Kidney epithelial cell (primary cell): ENCODE measurements at regions not wholly inside any gene's neighbourhood (a gene's known extent, or its start where the extent isn't known, plus 50 kb on each side); places are given as distances from the start of the nearest gene placed in this dataset.

ENCODE experiments used
- DNase-seq: peaks from one replicate; pipeline ENCODE4 v3.0.0-alpha.2; 2010; ENCODE audit warnings: low read depth
- H3K27me3 ChIP-seq: 2 replicates; pipeline ENCODE4 v1.6.0; 2011; ENCODE audit warnings: low read length; ENCODE audit not compliant: control insufficient read depth, insufficient read depth
- H3K36me3 ChIP-seq: 2 replicates; pipeline ENCODE4 v1.5.1; 2011; ENCODE audit warnings: low read length; ENCODE audit not compliant: control insufficient read depth, insufficient read depth
- H3K4me3 ChIP-seq: 2 replicates; pipeline ENCODE4 v1.5.1; 2011; ENCODE audit warnings: low read depth, mild to moderate bottlenecking, control low read depth, low read length
- TF ChIP-seq, protein P1 (sequence below): IDR thresholded peaks from 2 replicates; pipeline ENCODE4 v1.5.1; 2011; ENCODE audit warnings: mild to moderate bottlenecking, moderate library complexity, low read length, control low read depth, inconsistent platforms; ENCODE audit not compliant: insufficient read depth, poor library complexity, severe bottlenecking

DNA sequence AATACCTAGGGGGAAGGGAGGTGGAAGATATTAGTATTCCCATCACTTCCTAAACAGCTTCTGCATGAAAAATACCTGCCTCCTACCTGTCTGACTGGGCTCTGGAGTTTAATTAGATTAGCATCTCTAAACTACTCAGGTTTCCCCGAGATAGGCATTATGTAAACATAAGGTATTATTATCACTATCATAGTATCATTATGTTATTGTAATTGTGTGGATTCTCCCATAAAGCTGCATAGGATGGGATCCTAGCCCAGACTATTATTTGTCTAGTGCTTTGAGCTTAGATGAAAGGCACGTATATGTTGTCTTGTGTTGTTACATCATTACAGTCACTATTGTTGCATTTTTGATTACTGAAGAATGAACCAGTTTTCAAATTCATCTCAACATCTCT lies 115.2 kb upstream of the SOX21 start:
- no peak for DNase-seq
- H3K36me3 ChIP-seq: no peaks in the 10 kb centered on the region
- no peaks in the 10 kb centered on the region for H3K27me3 ChIP-seq
- TF ChIP-seq, protein P1, sequence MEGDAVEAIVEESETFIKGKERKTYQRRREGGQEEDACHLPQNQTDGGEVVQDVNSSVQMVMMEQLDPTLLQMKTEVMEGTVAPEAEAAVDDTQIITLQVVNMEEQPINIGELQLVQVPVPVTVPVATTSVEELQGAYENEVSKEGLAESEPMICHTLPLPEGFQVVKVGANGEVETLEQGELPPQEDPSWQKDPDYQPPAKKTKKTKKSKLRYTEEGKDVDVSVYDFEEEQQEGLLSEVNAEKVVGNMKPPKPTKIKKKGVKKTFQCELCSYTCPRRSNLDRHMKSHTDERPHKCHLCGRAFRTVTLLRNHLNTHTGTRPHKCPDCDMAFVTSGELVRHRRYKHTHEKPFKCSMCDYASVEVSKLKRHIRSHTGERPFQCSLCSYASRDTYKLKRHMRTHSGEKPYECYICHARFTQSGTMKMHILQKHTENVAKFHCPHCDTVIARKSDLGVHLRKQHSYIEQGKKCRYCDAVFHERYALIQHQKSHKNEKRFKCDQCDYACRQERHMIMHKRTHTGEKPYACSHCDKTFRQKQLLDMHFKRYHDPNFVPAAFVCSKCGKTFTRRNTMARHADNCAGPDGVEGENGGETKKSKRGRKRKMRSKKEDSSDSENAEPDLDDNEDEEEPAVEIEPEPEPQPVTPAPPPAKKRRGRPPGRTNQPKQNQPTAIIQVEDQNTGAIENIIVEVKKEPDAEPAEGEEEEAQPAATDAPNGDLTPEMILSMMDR: no peak
- no peak overlapping the region for H3K4me3 ChIP-seq

GRCh38 chr13:94825507-94825906 lies 113.2 kb upstream of the SOX21 start:
- TF ChIP-seq, protein P1: no peak
- no peak overlapping the region for H3K4me3 ChIP-seq
- no peaks in the 10 kb centered on the region for H3K27me3 ChIP-seq
- no peak for DNase-seq
- H3K36me3 ChIP-seq: no peaks in the 10 kb centered on the region

GRCh38 chr13:94824601-94825000 lies 112.3 kb upstream of the SOX21 start:
- no peaks in the 10 kb centered on the region for H3K36me3 ChIP-seq
- H3K4me3 ChIP-seq: no peak overlapping the region
- TF ChIP-seq, protein P1: no peak
- no peaks in the 10 kb centered on the region for H3K27me3 ChIP-seq
- DNase-seq: no peak

DNA sequence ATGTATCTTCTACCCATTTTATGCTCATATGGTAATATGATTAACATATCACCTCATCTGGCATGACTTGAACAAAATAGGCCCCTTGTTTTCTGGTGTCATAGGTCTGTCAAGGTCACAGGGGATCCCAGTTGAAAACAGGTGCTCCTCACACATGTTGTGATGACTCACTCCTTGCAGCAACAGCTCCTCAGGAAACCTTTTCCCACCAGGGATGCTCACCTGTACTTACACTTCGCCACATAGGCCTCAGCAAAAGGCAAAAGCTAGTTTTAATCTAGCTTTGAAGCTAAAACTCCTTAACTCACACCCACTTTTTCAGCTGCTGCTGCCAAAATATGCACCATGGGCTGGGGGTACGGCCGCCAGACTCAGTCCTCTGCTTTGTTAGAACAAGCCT lies 110.0 kb upstream of the SOX21 start:
- no peak for DNase-seq
- H3K27me3 ChIP-seq: no peaks in the 10 kb centered on the region
- no peaks in the 10 kb centered on the region for H3K36me3 ChIP-seq
- TF ChIP-seq, protein P1: no peak
- no peak overlapping the region for H3K4me3 ChIP-seq

DNA sequence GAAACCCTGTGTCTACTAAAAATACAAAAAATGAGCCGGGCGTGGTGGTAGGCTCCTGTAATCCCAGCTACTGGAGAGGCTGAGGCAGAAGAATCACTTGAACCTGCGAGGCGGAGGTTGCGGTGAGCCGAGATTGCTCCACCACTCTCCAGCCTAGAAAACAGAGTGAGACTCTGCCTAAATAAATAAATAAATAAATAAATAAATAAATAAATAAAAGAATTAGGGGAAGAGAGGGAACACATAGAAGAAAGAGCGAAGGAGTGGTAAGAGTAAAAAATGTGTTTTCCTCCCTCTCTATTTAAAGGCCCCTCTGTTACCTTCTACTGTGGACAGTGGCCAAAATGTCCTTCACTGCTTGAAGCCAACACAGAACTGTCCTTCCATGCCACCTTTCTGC lies 103.9 kb upstream of the SOX21 start:
- Histone ChIP-seq H3K27me3 (no peaks in the 10 kb centered on the region), H3K36me3 (no peaks in the 10 kb centered on the region), H3K4me3 (no peak overlapping the region)
- DNase-seq: no peak
- TF ChIP-seq, protein P1: no peak

- Histone ChIP-seq H3K36me3 (no peaks in the 10 kb centered on the region), H3K4me3 (no peak overlapping the region), H3K27me3 (no peaks in the 10 kb centered on the region)
- DNase-seq: no peak
- TF ChIP-seq, protein P1: no peak
Observed at GRCh38 chr13:94813920-94814475, 101.7 kb upstream of the SOX21 start.
